Psoas muscle (tissue), 7 donors: ENCODE measurements at regions not wholly inside any gene's neighbourhood (a gene's known extent, or its start where the extent isn't known, plus 50 kb on each side); places are given as distances from the start of the nearest gene placed in this dataset.

ENCODE experiments used
- ATAC-seq, 4 donors: fragments of 200-7000 bp; cut with Tn5 transposase; one replicate each; pipeline ENCODE4 v1.9.1; 2020; ENCODE audit warnings: moderate library complexity in 3 of 4, mild to moderate bottlenecking in 2 of 4
- DNase-seq, 2 donors: peaks; one replicate each; pipeline ENCODE4 v3.0.0-alpha.2; 2020
- H3K27ac ChIP-seq: fragments of 200-600 bp; one replicate; pipeline ENCODE4 v1.8.0; 2022
- H3K27me3 ChIP-seq, 3 donors: fragments of 200-600 bp in 1 of 3; one replicate each; pipeline versions ENCODE4 v1.6.1 to v1.8.0; 2013 to 2022; ENCODE audit warnings: low read length in 2 of 3, mild to moderate bottlenecking in 2 of 3, moderate library complexity in 1 of 3; ENCODE audit not compliant: insufficient read depth in 3 of 3
- H3K36me3 ChIP-seq, 2 donors: fragments of 200-600 bp in 1 of 2; one replicate each; pipeline versions ENCODE4 v1.6.1 to v1.8.0; 2013 to 2022; ENCODE audit warnings: low read depth in 1 of 2, mild to moderate bottlenecking in 1 of 2, moderate library complexity in 1 of 2; ENCODE audit not compliant: insufficient read depth in 1 of 2
- H3K4me1 ChIP-seq: fragments of 200-600 bp; one replicate; pipeline ENCODE4 v1.8.0; 2022
- H3K4me3 ChIP-seq: fragments of 200-600 bp; one replicate; pipeline ENCODE4 v1.8.0; 2022; ENCODE audit warnings: mild to moderate bottlenecking
- H3K9me3 ChIP-seq: fragments of 200-600 bp; one replicate; pipeline ENCODE4 v1.8.0; 2022
- WGBS, 3 donors: extraction: QIAGEN DNeasy Blood & Tissue Kit; methylation state at CpG; one replicate each; pipeline versions ENCODE4 v1.1.6 to v1.1.7; 2013; 5-methylcytosine and 5-hydroxymethylcytosine counted together
- intact Hi-C, 2 donors: fragments of 100-400 bp; cut with DNase I; formaldehyde crosslinking; loops; one replicate each; pipeline versions ENCODE4 v1.11.0 to v1.14.2; 2022
- TF ChIP-seq, protein P1 (sequence below): fragments of 200-600 bp; IDR thresholded peaks from one replicate; pipeline ENCODE4 v1.8.0; 2022; ENCODE audit warnings: antibody characterized with exemption
- donor health status: healthy with polysubstance abuse.
- donor health status: DM: no; HTN: no; CAD: no; lungs with moderate emphysema.
- donor health status: Bipolar disorder and iron deficiency.
- donor health status: healthy.
- donor health status: DM: yes; HTN: yes; CAD: no.
- donor health status: DM: no; HTN: no; CAD: no.
- donor health status: DM: yes; HTN: yes; CAD: no.

DNA sequence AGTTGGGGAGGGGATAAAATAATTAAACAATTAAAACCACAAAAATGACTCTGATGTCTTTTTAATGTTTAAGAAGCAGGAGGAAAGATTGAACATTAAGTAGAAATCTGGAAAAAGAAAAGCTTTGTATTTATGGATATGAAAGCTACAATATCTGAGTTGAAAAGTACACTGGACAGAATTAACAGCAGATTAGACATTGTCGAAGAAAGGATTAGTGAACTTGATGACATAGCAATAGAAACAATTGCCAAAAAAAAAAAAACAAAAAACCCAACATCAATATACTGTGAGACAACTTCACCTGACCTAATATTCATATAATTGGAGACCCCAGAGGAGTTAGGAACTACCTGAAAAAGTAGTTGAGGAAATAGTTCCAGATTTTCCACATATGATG, 289.5 kb upstream of the RGS6 start:
- Histone ChIP-seq H3K27me3 (no peaks in the 10 kb centered on the region), H3K27ac (no peak overlapping the region), H3K9me3 (peaks cover 7% of the 10 kb centered on the region), H3K4me1 (no peaks in the 10 kb centered on the region), H3K4me3 (no peak overlapping the region), H3K36me3 (no peaks in the 10 kb centered on the region)
- ATAC-seq, result no peak
- TF ChIP-seq, protein P1, sequence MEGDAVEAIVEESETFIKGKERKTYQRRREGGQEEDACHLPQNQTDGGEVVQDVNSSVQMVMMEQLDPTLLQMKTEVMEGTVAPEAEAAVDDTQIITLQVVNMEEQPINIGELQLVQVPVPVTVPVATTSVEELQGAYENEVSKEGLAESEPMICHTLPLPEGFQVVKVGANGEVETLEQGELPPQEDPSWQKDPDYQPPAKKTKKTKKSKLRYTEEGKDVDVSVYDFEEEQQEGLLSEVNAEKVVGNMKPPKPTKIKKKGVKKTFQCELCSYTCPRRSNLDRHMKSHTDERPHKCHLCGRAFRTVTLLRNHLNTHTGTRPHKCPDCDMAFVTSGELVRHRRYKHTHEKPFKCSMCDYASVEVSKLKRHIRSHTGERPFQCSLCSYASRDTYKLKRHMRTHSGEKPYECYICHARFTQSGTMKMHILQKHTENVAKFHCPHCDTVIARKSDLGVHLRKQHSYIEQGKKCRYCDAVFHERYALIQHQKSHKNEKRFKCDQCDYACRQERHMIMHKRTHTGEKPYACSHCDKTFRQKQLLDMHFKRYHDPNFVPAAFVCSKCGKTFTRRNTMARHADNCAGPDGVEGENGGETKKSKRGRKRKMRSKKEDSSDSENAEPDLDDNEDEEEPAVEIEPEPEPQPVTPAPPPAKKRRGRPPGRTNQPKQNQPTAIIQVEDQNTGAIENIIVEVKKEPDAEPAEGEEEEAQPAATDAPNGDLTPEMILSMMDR, result no peak
- intact Hi-C loops, result no loop called here
- DNase-seq, result no peak
- 92 to 100% (median 94%) methylated on average over 1 of the region's 1 CpG for WGBS, 3 donors

DNA sequence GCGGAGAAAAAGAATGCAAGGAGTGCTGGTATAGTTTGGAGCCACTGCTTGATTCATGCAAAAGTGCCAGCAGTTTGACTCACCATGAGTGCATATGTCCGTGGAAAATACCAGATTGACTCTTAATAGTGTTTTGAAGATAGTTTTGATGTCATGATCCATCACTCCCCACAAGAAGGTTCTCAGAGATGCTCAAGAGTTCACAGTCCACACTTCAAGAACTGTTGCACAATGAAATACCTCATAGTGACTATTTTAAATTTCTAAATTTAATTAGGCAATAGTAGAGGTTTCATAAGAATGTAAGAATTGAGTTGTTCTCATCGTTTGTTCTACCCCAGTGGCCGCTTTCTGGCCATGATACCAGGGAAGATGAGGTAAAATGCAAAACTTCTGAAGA, 286.6 kb upstream of the RGS6 start:
- Histone ChIP-seq H3K4me1 (no peaks in the 10 kb centered on the region), H3K36me3 (no peaks in the 10 kb centered on the region), H3K27me3 (no peaks in the 10 kb centered on the region), H3K9me3 (peaks cover 7% of the 10 kb centered on the region), H3K27ac (no peak overlapping the region), H3K4me3 (no peak overlapping the region)
- WGBS, 3 donors, result 89 to 94% (median 89%) methylated on average over 4 of the region's 4 CpGs
- ATAC-seq (no peak), DNase-seq (no peak)
- TF ChIP-seq, protein P1, result no peak
- intact Hi-C loops, result no loop called here

DNA sequence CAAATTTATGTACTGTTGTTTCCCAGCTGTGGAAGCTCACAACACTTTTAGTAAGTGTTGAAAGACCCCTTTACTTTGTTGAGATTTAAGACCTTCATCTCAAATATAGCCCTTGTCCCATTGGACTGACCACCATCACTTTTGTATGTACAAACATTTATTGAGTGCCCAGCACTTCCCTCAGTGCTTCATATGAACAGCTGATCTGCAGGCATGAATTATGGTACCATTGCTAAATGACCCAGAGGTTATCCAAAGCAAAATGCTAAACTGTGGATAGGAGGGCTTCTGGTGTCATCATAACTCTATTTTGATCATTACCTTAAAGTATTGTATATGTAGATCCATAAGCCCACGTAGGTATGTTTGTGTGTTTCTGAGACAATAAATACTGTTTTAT, 285.7 kb upstream of the RGS6 start:
- WGBS, 3 donors, result 81 to 92% (median 81%) methylated on average over 1 of the region's 1 CpG
- TF ChIP-seq, protein P1, result no peak
- Histone ChIP-seq H3K4me1 (no peaks in the 10 kb centered on the region), H3K4me3 (no peak overlapping the region), H3K27me3 (no peaks in the 10 kb centered on the region), H3K9me3 (peaks cover 7% of the 10 kb centered on the region), H3K36me3 (no peaks in the 10 kb centered on the region), H3K27ac (no peak overlapping the region)
- DNase-seq (no peak), ATAC-seq (no peak)
- intact Hi-C loops, result no loop called here

DNA sequence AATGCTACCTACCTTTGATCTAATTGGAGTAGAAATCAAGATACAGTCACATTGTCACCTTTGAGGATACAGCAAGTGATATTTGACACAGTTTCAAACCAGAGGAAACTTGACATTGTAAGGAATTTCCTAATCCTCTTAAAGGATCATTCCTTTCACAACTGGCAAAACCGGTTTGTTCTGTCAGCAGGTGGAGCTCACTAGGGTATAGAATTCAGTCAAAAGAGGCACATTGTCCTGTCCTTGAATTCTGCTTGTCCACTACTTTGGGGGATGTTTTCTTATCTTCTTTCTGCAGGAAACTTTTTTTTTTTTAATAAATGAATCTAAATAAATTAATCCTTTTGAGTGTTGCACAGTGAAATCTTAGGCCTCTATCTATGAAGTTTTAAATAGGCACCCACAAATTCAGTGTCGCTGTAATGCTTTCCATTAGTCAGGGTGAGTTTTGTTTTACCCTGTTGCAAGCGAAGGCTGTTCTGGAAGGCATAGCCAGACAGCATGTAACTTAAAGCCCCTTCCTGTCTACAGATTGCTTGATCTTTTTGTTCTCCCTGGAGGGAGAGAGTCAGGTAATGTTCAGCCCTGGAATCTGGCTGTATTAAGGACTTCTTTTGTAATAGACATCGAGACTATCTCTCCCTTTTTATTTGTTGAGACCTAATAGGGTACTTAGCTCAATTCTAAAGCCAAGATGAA, 285.0 kb upstream of the RGS6 start:
- no peaks in the 10 kb centered on the region for H3K27me3 ChIP-seq
- no peak for ATAC-seq
- no peaks in the 10 kb centered on the region for H3K4me1 ChIP-seq
- no peak for DNase-seq
- no peak overlapping the region for H3K4me3 ChIP-seq
- WGBS, 3 donors, result 55 to 64% (median 60%) methylated on average over 4 of the region's 4 CpGs
- intact Hi-C loops, result no loop called here
- H3K9me3 ChIP-seq, result peaks cover 14% of the 10 kb centered on the region
- TF ChIP-seq, protein P1, result no peak
- H3K27ac ChIP-seq, result no peak overlapping the region
- H3K36me3 ChIP-seq, result no peaks in the 10 kb centered on the region

DNA sequence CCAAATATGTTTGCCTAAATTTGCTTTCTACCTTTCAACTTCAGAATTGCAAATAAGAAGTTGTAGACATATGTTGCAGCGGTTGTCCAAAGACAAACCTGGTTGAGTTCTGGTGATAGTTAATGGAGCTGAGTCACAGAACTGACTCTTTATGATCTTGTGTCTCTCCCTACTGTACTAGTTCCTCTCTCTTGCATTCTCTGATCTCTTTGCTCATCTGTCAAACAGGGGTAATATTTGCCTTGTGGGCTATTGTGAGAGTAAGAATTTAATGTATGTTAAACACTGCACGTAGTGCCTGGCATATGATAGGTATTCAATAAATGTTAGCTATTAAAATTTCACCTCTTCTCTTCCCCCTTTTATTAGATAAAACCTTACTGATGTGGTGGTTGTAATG, 283.5 kb upstream of the RGS6 start:
- intact Hi-C loops, result no loop called here
- WGBS, 3 donors, result 87 to 91% (median 89%) methylated on average over 2 of the region's 2 CpGs

More for the DNA sequence above, 283.5 kb upstream of the RGS6 start:
- Histone ChIP-seq H3K4me3 (no peak overlapping the region), H3K27ac (no peak overlapping the region), H3K9me3 (peaks cover 15% of the 10 kb centered on the region), H3K4me1 (no peaks in the 10 kb centered on the region), H3K27me3 (no peaks in the 10 kb centered on the region), H3K36me3 (no peaks in the 10 kb centered on the region)
- DNase-seq, result no peak
- TF ChIP-seq, protein P1, result no peak
- ATAC-seq, result no peak
